COLO668 (cell line): ENCODE measurements at regions not wholly inside any gene's neighbourhood (a gene's known extent, or its start where the extent isn't known, plus 50 kb on each side); places are given as distances from the start of the nearest gene placed in this dataset.

ENCODE experiments used
- DNase-seq: peaks from one replicate; lab custom pipeline; 2025; ENCODE audit not compliant: unreplicated experiment; lab: John Stamatoyannopoulos, UW

DNA sequence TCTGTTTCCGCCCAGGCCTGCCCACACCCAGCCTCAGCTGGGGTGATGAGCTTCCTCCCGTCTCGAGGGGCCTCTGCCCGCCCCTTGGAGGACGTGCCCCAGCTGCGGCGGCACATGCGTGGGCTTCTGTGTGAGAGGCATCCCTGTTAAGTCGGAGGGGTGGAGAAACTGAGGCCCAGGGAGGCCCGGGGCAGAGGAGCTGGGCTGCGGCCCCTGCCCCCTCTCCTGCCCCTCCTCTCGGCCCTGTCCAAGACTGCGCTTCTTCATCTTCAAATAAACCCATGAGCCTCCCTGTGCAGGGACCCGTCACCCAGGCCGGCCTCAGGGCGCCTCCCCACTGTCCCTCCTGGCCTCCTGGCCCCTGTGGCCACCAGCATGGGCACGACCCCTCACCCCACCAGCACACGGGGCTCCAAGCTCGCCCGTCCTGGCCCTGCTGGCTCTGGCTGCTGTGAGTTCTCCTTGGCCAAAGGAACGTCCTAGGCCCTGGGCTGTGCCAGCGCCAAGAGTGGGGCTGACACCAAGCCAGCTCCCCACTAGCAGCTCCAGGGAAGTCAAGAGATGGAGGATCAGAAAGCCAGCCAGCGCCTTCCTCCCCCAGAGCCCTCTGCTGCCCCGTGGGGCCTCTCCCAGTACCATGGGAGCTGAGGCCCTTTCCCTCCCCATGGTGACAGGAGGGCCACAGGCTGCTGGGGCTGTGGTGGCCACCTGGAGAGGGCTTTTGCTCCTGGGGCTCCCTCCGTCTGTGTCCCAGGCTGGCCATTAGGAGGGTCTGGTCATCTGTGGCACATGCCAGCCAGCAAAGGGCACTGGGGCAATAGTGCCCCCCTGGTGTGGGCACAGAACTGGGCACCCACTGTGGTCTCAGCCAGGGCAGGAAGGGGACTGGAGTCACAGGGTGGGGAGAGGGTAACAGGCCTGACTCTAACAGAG is 180.4 kb downstream of the KIF26A start:
- DNase-seq: no peak

DNA sequence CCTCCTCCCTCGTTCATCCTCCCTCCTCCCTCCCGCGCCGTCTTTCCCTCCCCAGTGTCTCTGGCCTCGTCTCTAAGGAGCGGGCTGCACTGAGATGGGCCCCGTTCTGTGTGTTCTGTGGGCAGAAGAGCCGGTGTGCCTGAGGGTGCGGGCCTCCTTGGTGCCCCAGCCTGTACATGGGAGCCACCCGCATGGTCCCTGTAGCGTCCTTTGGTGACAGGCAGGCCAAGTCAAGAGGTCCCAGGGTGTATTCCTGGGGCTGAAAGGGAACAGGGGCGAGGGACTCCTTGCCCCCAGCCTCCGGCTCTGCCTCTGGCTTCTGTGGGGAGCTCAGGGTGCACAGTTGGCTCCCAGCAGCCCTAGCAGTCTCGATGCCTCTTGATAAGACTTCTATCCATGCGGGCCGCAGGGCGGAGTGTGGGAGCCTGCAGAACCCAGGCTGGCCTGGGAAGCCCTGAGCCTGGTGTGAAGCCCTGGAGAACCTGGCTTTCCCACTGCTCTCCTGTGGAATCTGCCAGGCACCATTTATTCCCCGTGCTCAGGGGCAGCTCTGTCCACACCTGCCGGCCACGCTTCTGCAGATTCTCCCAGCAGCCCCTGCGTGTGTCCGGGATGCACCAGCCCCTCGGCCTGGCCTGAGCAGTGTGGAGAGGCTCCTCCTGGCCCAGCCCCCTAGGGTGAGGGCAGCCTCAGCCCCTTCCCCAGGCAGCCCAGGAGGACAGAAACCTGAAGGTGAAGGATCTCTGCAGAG is 181.3 kb downstream of the KIF26A start:
- DNase-seq: no peak

DNA sequence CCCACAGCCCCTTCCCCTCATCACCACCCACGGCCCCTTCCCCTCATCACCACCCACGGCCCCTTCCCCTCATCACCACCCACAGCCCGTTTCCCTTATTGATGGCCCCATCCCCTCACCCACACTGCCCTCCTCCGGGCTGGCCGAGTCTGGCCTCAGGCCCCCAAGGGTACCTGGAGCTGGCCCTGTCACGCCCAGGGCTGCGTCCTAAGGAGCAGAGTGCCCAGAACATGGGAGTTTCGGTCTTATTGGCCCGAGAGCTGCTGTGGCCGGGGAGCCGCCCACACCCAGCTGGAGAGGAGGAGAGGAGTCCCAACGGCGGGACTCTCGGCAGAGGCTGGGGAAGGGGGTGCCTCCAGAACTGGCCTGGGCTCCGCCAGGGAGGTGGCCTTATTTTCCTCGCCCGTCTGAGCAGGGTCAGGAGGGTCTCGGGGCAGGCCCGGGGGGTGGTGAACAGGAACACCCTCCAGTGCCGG is 182.3 kb downstream of the KIF26A start:
- DNase-seq: no peak

DNA sequence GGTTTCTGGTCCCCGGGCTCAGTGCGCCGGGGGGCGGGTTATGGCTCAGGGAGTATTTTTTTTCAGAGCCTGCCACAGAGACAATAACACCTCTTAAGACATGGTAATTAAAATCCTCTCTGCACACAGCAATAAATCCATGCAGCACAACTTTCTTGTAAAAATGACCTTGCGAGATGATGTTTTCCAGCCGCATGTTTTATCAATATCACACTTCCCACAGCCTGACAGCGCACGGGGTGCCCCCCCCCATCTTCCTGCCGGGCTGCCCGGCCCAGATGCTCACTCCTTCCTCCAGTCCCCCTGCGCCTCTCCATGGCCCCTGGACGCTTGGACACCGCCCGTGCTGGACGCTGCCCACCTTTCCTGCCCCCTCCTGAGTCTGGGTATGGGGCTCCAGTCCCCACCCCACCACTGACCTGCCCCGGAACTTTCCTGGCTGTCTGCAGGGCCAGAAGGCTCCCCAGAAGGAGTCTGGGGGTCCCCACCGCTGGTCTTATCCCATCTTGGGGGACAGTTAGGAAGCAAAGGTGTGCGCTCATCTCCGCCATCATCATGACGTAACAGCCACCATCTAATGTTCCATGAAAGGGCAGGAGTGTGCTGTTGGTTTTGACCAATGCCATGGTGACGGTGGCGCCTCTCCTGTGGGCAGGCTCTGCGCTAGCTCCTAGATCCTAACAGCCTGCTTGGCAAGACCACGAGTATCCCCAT is 182.9 kb downstream of the KIF26A start:
- DNase-seq: no peak

DNA sequence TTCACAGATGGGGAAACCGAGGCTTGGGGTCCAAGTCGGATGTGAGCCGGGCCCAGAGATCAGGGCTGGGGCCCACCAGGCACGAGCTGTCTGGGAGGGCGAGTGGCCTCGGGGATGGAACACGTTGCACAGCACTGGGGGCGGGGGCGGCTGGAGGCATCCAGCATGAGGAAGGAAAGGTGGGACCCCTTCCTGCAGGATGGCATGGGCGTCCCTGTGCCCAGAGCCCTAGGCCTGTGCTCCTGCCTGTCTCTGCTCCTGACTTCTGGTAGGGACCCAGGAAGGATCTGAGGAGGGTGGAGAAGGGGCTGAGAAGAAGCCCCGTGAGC is 183.4 kb downstream of the KIF26A start:
- no peak for DNase-seq

DNA sequence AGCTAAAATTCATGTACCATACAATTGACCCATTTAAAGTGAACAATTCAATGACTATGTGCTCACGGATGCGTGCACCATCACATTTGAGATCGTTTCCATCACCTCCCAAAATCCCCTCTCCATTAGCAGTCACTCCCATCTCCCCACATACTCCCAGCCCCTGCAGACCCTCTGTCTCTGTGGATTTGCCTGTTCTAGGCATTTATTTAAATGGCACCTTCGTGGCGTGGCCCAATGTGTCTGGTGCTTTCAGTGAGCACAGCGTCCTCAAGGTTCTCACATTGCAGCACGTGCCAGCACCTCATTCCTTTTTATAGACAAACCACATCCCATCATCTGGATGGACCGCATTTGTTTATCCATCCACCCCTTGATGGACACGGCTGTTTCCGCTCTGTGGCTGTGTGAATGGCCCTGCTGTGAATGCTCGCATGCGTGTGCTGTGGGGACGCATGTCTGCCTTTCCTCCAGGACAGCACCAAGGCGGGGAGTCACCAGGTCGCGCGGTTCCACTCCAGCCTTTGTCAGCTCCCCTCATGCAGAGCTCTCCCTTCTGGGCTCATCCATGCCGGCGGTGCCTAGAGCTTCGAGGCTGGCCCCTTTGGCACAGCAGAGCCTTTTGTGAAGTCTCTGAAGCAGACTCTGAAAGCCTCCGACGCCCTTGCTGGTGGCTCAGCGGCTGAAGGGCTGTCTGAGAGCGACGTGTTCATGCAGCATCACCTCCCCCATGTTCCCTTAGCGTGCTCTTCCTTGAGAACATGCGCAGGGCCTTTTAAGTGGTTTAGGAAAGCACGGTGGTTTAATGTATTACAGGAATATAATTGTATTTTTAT is 184.4 kb downstream of the KIF26A start:
- peak; percentile 64 for DNase-seq

DNA sequence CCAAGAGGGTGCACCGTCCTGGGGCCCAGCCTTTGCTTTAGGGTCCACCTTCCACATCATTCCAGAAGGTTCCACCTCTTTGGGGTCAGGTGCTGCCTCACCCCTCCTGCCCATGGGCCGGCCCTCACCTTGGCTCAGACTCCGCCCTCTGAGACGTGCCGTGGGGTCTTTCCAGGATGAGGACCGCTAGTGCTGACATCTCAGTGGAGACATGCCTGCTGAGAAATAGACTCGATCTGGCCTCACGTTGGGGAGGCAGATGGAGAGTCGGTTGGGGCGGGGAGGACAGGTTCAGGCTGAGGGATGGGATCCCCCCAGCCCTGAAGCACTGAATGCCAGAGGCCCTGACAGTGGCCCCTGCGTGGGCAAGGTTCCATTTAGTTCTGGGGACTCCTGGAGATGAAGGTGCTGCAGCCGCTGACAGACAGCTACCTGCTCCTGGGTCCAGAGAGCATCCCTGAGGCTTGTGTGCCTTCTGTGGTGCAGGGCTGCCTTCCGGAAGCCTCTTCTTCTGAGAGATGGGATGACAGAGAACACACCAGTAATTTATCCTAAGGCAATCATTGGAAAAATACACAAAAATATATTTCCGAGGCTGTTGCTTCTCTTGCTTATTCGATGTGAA is 185.3 kb downstream of the KIF26A start:
- DNase-seq: no peak

DNA sequence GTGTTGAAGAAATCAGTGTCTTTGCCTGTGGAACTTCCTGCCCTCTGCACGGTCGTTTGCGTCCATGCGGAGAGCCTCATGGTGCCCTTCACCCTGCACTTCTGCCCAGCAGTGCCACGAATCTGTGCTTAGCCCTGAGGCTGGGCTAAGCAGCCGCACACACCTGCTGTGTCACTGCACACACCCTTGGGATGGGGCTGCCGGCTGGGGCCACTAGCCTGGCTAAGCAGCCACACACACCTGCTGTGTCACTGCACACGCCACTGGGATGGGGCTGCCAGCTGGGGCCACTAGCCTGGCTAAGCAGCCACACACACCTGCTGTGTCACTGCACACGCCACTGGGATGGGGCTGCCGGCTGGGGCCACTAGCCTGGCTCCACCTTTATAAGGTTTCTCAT is 188.5 kb downstream of the KIF26A start:
- peak; percentile 74 for DNase-seq

DNA sequence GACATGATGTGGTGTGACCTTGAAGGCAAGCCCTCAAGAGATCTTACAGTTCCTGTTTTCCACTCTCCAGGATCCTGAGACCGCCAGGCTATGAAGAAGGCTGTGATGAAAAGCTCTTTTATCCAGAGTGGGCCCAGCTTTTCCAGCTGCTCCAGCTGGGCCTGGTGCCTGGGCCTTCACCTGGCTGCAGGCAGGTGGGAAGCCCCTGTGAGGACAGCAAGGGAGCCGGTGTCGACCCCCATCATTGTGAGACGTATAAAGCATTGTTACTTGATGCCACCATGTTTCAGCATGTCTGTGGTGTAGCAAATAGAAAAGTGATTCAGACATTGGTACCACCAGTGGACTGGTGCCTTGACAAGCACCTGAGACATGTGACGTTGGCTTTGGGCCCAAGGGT is 190.2 kb downstream of the KIF26A start:
- DNase-seq: no peak

DNA sequence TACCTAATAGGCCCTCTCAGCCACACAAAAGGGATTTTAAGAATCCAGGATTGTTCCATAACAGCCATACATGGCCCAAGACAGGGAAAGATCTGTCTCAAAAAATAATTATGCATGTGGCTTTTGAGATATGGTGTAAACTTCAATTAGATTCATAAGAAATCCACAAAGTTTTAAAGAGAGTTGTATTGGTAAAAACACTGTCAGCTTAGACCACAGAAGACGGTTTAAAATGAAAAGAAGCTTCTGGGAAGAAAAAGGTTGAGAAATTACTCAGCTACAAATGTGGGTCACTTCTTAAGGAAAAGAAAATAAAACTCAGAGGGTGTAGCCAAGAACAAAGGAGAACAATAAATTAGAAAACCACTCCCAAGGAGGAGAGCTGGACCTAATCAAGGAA is 191.4 kb downstream of the KIF26A start:
- DNase-seq: no peak

DNA sequence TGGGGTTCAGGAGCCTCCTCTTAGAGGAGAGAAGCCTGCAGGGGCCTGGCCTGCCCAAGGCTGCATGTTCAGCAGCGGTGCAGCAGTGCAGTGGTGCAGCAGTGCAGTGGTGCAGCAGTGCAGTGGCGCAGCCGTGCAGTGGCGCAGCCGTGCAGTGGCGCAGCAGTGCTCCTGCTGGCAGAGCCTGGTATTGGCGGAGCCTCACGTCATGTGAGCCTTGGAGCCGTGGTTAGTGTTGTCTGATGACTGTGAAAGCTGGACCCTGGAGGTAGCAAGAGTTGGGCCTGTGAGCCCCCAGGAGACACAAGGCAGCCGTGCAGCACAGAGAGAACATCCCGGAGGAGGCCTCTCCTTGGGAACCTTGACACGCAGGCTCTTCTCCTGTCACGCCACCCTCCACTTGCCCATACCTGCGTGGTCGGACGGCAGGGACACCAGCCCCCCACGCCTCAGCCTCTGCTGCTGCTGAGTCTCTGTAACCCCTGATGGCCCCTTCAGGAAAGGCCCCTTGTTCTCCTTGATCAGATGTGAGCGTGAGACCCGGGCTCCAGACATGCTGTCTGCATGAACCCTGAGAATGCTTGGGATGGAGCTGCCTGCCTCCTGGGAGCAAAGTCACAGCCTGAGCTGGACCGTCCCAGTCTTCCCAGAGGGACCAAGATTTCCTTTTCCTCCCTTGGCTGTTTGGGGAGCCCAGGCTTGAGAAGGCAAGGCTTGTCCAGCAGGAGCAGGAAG is 193.7 kb downstream of the KIF26A start:
- DNase-seq: no peak

DNA sequence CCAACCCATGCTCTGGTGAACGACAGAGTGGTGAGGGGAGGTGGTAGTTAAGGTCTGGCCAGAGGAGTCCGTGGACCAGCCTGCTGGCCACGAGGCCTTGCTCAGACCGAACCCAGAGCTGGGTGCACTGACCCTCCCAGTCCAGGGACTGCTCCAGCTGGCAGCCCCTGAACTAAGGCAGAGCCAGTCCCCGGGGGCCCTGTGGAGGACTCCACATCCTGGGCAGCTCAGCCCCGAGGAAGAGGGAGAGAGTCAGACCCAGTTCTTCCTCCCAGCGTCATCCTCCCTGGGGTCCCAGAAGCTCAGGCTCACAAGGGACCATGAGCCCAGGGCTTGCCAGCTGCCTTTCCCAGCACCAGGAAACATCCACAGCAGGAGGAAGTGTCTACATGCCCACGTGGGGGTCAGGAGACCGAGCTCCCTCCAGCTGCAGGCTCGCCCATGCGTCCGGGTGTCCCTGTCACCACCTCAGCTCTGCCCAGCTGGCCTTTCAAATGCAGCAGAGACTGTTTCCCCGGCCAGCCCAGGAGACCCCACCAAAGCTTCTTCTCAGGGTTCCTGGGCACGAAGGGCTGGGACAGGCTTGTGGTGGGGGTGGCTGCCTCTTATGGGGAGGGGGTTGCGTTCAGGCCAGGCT is 194.4 kb downstream of the KIF26A start:
- peak; percentile 22 for DNase-seq

DNA sequence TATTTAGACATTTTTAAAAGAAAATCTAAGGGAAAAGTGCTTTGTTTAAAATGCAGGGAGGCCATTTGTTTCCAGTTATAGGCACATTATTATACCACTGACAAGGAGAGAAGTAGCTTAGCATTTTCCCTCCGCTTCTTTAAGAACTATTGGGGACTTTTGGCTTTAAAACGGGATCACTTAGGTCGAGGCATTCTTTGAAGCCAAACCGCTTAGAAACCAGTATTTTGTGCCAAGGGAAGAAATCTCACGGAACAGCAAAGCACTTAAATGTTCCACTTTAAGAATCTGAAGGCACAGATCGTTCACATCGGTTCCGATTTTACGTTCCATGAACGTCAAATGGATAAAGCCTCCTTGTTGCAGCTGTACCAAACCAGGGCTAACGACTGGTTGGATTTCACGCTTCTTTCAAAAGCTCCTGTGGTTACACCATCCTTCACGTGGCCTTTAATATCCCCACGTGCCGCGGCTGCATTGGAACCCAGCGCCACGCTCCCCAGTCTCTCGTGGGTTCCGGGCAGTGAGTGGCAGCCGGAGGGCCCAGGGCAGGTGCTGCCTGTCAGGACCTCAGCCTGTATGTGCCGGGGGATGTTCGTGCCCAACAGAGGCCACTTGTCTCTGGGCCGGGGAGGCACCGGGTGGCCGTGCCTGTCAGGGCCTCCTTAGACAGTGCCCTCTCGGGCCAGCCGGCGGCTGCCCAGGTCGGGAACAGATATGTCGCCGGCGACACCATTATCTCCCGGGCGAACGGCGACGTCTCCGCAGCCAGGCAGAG is 195.4 kb downstream of the KIF26A start:
- no peak for DNase-seq

DNA sequence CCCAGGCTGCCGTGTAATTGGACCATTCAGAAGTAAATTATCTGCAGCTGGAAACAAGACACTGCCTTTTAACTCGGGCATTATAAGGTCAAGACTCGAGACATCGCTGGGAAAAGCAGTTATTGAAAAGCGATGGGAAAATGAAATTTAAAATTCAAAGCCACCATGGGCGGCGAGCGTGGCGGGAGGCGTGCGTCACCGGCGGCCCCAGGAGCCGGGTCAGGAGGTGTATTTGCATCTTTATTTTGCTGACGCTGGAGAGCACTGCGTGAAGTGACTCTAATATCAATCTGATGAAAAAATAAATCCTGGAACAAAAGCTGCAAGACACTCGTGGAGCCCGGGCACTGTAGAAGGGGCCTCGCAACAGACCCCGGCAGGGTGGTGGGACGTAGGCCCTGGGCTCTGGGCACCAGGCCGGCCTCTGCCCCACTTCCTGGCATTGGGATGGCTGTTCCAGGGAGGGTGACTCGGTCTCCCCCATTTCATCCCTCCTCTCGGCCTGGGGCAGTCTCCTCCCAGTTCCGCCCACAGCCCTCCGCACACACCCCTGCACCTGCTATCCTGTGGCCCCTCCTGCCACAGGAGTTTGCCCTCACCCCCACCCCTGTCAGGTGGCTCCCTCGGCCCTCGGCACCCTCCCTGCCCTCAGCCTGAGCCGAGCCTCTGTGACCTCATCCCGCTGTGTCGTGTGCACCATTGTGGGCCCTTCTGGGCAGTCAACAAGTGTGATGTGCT is 196.2 kb downstream of the KIF26A start:
- DNase-seq: no peak

DNA sequence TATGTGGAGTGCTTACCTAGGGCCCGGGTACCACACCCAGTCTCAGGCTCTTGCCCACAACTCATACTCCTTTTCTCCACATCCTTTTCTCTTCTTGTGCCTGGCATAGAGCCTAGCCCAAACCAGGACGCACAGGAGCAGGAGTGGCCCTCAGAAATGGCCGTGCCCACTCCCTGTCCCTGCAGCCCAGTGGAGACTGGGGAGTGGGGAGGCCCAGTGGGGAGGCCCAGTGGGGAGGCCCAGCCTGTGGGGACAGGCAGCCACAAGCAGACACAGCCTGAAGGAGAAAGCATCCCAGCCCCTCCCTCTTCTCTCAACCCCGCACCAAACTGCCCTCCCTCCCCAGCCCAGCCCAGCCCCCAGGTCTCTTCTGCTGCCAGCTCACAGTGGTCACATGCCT is 196.8 kb downstream of the KIF26A start:
- no peak for DNase-seq

DNA sequence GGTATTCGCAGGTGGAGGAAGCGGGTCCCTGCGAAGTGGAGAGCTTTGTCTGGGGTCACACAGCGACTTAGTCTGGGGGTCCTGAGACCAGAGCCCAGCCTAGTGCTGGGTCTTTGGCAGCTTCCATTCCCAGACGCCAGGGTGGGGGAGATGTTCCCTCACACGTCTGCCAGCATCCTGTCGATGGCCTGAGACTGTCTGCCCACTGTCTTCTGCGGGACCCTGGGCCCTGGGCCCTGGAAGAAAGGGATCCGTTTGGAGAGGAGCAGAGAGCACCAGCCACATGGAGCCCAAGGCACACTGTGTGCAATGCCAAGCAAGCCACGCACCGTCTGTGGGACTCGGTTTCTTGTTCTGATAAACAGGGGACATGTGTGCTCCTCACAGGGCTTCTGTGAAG is 197.2 kb downstream of the KIF26A start:
- DNase-seq: no peak

DNA sequence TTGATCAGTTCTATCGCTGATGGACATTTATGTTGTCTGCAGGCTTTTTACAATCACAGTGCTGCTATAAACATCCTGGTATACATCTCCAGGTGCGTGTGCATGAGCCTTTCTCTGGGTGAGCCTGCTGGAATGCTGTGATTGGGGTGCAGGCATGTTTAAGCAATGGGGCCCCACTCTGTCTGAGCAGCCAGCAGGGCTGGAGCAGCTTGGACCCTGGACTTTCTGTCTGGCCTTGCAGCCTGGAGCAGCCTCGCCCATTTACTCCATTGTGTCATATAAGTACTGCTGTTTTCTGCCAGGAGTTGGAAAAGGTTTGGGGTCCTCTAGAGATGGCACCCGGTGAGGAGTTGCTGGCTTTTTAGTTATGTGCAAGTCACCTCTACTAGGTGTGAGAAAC is 199.0 kb downstream of the KIF26A start:
- no peak for DNase-seq

DNA sequence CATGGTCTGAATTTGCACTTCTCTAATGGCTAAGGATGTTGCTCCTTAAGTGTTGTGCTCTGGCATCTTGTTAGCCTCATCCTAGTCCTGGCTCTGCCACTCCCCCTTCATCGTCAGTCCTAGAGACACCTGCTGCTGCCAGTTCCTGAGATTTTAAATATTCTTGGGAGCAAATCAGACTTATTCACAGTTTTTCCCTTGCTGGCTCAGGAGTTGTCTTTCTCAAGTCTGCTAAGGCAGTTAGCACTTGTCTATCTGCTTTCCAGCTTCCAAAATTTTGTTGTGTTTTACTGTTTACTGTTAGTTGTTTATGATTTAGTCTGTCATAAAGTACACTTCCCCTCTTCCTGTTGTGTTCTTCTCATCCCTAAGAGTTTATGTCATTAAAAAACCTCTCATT is 201.0 kb downstream of the KIF26A start:
- DNase-seq: no peak
